ENCODE measurements at regions not wholly inside any gene's neighbourhood (a gene's known extent, or its start where the extent isn't known, plus 50 kb on each side); places are given as distances from the start of the nearest gene placed in this dataset.
"Not testable (repeated sequence)": the region's sequence is repeated elsewhere in the genome, so short reads cannot be mapped to it uniquely, and the experiment has no call there.

DNA sequence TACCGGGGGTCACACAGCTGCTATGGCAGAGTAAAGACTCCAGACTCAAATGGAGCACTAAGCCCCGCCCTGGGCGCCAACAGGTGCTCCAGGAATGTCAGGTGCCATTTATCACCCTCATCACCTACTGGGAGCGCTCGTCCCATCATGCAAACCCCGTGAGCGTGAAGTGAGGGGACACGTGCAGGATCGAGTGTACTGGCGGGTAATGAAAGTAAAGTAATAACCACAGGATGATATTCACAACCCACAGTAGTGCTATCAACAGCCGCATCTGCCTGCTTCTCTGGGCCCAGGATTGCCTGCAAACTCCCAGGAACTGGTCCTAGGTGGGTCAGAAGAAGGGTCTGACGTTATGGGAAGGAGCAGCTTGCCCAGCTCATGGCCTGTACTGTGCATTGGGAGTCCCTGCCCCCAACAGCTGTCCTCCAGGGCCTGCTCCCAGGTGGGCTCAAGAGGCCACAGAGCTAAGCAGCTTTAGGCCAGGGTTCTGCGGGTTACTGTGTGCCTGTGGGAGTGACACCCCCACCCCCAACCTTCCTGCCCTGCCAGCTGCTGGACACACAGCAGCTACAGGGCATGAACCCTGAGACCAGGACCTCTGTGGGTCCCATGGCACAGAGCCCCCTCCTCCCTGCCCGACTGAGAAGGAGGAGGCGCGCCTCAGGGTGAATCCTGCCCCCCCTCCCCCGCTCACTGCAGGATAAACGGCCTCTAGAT lies 120.5 kb upstream of the SULF2 start:
- DNase-seq = no peak

DNA sequence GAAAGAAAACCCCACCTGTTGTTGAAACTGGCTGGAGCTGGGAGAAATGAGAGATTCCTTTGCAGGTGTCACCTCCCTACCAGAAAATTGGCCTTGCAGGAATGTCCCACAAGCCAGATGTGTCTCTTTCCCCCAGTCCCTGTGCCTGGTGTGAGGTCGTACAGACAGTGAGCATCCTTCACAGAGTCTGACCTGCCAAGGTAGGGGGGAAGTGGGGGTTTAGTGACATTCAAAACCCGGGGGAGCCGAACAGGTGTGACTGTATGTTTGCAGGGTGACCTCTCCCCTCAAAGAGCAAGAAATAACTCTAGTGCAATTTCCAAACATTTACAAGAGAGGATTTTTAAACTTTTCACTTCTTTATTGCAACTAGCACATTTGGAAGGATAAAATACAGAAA lies 117.7 kb upstream of the SULF2 start:
- DNase-seq = not testable (repeated sequence)

DNA sequence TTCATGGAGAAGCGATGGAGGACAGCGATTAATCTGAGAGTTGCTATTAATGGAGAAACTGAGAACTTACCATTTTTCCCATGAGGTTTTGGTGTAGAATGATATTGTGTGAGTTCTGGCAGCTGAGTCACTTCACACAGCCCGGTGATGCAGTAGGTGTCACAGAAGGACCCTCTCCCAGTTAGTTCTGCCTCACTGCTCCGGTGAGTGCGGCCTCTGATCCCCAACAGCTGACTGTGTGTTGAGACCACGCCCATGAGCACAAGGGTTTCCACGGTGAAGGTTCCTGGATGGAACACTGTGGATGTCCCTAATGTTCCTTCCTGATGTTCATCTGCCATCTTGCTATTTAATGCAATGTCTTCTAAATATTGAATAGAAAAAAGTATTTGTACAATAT lies 114.0 kb upstream of the SULF2 start:
- not testable (repeated sequence) for DNase-seq

DNA sequence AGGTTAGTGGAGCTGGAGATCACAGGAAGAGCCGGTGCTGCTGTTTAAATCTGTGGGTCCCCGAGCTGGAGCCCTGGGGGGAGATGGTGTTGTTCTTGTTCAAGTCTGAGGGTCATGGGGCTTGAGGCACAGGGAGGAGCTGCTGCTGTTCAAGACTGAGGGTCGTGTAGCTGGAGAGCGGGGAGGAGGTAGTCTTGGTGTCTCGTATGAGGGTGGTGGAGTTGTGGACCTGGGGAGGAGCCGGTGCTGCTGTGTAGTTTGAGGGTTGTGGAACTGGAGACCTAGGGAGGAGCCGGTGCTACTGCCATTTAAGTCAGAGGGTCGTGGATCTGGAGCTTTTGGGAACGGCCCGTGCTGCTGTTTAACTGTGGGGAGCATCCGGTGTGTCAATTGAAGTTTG lies 112.2 kb upstream of the SULF2 start:
- DNase-seq = no peak

DNA sequence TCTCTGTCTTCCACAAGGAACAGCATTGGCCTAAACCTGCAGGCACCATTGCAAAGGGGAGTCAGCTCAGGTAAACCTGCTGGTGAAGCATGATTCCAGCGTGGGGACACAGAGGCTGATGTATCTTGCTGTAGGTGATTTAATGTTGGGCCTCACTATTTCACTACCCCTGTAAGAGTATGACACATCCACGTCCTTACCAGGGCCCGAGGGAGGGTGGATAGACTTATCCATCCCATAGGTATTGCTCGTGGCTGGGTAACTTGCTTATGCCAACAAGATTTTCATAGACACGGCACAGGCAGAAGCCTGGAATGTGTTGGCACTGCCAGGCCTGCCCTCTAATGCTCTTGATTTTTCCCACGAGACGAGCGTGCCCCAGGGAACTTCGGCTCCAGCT lies 107.4 kb upstream of the SULF2 start:
- DNase-seq = not testable (repeated sequence)

DNA sequence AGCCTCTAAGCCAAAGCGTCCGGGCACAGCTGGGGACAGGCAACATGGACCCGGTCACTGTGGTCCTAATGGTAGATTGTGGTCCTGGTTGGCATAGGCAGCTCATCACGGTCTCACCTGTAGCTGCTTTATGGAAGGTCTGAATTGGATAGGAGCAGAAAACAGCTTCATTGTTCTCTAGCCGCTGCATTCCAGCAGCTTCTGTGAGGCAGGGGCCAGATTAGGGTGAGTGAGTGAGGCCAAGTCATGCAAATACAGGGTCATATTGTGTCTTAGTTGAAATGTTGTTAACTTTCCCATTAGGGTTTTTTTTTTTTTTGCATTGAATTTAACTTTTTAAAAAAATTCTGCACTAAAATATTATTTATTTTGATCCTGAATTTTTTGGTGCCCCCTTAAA lies 105.4 kb upstream of the SULF2 start:
- not testable (repeated sequence) for DNase-seq

DNA sequence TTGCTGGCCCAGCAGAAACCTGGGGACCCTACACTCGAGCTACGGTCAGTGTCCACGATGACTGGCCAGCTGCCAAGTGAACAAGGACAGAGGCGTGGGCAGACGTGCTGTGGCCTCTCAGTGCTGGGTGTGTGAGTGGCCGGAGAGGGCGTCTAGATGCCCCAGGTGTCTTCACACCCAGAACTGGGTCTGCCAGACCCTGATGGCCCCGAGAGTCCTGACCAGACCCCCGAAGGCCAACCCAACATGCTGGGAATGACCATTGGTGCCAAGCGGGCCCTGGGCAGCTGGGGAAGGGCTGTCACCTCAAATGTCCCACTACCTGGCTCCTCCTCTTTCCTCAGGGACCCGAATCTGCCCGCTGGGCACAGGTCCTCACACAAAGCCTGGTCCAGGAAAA lies 104.5 kb upstream of the SULF2 start:
- DNase-seq = not testable (repeated sequence)

DNA sequence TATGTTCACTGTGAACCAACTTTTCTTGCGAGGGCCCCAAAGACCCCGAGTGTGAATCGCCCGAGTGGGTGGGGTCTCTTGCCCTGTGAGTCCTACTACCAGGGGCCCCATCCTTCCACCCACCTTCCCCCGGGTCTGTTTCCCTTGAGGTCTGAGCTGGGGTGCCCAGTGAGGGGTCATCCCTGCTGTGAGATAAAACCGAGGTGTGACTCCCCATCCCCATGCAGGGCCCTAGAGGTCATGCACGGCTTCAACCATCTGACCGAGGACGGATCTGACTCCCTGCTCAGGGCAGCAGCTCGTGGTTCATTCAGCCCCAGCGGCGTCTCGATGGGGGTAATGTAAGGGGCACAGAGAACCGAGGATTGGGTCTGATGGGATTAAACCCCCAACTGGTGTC lies 103.1 kb upstream of the SULF2 start:
- DNase-seq = no peak

DNA sequence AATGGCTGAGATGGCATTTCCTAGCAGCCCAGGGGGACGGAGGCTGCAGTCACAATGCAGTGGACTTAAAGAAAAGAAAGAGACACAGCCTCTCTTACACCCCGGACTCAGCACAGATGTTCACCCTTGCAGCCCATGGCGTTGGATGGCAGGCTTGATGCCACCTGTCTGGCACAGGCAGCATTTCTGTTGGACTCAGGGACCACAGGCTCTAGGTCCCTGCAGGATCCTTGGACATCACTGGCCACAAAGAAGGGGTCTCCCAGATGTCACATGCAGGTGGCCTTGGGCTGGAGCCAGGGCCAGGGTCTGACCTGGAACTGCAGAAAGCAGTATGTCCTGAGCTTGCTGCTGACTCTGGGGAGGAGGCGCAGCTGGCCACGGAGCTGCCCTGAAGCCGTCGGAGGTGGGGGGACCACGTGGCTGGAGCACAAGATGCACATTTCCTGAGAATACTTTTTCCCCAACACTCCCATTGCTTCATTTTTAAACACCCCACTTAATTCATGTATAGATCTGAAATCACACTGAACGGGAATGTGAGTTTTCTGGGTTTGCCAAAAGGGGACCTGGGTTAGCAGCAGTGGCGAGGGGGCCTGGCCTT lies 102.3 kb upstream of the SULF2 start:
- no peak for DNase-seq

DNA sequence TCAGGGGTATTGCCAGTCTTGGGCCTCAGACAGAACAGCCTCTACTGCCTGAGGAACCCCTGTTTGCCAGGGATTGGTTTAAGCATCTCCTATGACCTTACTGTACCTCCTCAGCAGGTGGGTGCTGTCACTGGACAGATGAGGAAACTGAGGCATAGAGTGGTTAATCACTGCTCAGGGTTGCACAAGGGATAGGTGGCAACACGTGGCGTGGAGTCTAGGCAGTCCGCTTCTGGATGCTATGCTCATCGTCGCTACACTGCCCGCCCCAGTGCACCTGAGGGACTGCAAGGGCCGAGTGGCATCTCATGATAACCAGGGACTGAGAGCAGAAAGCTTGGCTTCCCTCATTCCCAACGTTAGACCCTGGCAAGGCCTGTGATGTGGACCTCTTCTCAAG lies 101.8 kb upstream of the SULF2 start:
- DNase-seq = no peak

DNA sequence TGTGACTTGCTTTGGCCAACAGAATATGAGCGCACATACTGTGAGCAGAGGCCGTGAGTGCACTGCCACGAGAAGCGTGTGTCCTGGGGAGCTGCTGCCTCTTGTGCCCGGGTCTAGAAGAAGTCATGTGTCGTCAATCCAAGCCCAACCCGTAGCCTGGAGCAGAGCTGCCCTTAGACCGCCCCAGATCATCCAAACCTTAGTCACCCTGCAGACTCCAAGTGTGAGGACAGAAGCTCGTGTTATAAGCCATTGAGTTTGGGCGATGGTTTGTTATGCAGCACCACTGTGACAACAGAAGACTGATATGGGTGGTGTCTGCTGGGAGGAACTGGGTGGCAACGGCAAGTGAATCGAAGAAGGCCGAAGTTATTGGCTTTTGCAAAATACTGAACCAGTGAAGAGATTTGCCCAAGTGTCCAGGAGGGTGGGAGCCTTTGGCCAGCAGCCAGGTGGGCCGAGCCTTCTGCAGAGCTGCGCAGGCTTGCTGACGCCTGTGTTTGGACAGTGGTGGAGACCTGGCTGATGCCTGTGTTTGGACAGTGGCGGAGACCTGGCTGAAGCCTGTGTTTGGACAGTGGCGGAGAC lies 101.3 kb upstream of the SULF2 start:
- no peak for DNase-seq

DNA sequence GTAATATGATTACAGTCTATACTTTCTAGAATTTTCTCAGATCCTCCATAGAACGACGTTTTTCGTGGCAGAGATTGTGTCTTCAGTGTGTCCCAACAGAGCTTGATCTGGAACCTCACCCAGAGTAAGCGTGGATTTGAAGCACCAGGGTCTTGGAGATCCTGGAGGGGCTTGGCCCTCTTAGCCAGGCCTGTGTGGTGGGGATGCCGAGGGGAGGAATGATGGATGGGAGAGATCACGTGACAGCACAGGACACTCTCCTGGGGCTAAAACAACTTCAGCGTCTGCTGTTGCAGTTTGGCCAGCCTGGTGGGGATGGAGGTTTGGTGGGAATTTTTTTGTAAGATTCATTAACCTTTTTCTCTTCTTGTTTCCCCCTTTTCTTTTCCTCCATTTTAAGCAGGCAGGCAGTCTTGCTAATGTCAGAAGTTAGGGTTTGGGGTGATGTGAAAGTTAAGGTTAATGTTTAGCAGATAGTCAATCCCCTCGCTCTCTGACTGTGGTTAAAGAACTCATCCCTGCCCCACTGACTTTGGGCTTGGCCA lies 100.7 kb upstream of the SULF2 start:
- DNase-seq = no peak

DNA sequence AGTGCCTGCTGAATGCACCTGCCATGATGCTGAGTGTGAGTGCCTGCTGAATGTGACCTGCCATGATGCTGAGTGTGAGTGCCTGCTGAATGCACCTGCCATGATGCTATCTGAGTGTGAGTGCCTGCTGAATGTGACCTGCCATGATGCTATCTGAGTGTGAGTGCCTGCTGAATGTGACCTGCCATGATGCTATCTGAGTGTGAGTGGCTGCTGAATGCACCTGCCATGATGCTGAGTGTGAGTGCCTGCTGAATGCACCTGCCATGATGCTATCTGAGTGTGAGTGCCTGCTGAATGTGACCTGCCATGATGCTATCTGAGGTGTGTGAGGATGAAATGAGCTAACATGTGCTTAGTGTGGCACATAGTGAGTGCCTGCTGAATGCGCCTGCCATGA lies 98.7 kb upstream of the SULF2 start:
- DNase-seq = not testable (repeated sequence)

DNA sequence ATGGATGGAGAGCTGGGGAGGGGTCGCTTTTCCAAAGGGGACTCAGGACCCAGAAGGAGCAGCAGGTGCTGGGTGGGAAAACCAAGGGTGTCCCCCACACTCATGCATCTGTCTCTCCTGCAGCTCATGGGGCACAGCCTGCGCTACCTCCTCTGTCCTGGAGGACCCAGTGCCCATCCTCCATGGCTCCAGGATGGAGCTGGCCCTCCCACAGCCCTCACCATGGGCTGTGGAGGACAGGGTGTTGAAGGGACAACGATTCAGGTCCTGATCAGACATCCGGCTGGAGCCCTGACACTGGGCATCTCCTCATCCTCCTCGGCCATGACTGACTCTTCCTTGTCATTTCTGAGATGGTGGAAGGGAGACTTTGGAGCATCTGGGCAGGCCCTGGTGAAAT lies 97.9 kb upstream of the SULF2 start:
- DNase-seq = no peak

DNA sequence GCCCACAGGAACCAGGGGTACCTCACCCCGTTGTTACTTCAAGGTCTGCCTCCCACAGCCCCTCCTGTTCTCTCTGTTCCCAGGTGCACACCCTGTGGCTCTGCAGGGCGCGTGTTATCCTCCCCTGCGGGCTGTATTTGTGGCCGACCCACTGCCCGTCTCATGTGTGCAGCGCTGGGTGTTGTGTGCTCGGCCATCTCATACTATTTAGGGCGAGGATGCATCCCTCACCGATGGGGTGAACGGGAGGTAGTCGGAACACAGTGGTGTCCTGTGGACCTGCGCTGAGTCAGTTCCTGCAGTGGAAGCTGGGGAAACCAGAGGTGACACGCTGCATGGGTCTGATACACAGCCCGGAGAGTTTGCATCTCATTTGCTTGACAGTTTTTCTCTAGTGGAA lies 94.5 kb upstream of the SULF2 start:
- no peak for DNase-seq

DNA sequence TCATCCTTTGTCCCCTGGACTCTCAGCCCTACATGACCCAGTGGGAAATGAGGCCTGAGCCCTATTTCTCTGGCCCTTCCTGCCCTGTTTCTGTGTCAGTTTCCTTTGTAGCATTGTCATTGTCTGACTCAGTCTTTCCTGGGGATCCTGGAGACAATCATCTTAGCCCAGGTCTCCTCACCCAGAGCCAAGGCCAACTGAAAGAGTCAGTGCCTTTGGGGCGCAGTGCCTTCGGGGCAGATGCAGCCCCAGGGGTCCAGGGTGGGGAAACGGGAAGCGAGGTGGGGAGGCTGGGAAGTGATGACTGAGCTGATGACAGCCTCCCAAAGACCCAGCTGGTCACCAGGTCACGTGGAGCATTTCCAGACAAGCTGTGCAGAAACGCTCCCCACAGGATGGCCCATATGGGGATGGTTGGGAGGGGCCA lies 93.3 kb upstream of the SULF2 start:
- no peak for DNase-seq

DNA sequence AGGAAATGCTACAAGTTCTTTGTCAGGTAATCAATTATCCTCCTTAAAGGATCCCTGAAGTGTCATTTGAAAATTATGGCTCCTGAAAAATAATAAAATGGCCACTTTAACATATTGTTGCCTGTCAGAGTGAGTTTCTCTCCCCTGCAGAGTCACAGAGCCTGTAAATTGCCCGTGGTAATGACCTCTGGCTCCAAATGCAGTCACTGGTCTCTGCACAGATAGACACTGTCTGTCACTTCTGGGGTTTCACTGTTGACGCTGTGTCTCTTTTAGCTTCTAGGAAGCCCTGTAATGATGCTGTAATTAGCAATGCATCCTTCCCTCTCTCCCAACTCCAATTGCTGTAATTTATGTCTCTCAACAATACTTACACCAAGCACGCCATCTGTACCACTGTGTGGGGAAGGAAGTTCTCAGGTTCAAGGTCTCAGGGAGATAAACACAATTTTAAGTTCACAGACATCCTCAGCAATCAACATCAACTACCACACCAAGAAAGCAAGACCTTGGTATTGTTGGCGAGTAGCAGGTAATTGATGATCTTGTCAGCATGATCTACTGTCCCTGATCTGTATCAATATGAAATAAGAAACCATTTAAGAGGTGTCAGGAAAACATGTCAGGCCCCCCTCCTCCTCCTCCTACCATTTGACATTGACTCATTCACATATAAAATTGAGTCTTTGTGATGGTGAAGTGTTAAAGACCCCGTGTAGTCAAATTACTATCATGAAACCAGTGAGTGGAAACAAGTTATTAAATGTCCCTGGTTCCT lies 91.2 kb upstream of the SULF2 start:
- DNase-seq = no peak

DNA sequence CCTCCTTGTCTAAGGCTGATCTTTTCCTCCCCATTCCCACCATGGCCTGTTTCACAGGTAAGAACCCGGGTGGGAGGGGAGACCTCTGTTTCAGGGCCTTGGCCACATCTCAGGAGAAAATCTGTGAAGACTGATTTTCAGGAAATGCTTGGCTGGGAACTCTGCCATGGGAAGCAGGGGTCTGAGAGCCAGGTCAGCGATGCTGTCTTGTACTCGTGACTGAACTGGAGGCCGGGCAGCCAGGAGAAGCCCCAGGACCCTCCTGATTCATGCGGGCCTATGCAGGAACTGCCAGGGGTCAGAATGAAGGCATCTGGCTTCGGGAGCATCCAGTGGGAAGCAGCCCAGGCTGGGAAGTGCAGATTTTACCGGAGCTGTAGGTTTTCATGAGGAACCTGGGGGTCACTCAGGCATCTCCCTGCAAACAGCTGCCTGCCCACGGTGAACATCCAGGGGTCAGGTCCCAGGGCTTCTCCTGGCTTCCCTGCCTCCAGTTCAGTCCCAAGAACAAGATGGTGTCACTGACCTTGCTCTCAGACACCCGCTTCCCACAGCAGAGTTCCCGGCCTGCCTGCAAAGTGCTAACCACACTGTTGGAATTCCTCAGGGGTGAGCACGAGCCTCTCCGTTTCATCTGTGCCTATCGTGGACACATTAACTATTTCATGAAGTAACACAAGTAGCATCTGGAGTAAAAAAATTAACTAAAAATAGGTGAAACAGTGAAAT lies 90.2 kb upstream of the SULF2 start:
- no peak for DNase-seq

DNA sequence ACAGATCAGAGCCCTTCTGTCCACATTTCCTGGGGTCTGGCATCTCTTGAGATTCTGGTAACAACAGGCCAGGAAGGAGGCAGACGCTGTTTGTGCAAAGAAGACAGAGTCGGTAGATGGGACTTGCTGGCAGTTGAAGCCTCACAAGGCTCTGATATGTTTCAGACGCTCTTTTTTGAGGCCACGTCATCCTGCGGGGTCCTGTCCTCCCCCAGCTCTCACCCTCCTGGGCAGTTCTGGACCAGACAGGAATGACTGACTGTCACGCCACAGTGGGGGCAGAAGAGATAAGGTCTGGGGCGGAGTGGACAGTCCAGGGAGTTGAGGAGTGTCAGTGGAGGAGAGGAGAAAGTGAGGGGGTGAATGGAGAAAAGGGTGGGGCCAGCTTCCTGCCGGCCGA lies 87.1 kb upstream of the SULF2 start:
- no peak for DNase-seq

DNA sequence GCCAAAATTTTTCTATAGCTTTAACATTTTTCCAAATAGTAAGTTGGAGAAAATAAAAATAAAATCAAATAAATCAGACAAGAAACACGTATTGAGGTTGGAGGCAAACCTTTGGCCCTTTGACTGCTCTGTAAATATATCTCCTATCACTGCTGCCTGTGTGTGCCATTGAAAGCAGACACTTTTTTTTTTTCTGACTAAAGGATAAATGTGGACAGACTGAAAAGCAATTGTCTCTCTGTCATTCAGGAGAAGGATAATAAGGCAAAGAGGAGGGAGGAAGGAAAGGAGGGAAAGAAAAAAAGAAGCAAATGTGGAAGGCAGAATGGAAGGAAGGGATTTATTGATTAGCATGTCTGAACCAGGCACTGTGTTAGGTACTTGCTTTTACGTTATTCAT lies 85.2 kb upstream of the SULF2 start:
- DNase-seq = no peak

DNA sequence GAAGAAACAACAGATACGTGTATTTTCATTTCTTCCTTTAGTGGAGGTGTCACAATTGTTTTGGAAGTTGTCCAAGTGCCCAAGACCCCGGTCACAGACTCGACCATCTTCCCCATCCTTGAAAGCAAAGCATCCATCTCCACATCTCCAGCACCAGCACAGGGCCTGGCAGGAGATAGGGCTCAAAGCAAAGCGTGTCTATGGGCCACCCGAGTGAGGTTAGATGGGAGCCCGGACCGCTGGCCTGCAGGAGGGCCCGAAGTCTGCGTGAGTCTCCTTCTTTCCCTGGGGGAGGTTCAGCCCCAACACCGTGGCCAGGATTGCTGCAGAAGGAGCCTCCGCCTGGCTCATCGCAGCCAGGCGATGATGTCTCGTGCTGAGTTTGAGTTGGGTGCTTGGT lies 83.5 kb upstream of the SULF2 start:
- DNase-seq = no peak

DNA sequence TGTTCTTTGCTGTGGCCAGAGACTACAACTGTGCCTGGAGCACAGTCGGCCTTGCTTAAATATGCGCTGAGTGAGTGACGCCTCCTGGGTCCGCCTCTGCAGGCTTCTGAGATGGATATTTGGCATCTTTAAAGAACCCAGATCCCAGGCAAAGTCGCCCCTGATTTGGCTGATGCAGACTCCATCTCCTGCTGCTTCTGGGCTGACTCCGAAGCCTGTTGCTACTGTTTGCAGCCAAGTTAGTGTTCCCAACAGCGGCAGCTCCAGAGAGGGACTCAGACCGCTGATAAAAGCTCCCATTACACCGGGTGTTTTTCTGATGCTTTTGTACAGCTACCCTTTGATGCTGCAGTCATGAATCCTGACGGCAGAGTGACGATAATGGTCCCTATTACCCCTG lies 83.0 kb upstream of the SULF2 start:
- no peak for DNase-seq

DNA sequence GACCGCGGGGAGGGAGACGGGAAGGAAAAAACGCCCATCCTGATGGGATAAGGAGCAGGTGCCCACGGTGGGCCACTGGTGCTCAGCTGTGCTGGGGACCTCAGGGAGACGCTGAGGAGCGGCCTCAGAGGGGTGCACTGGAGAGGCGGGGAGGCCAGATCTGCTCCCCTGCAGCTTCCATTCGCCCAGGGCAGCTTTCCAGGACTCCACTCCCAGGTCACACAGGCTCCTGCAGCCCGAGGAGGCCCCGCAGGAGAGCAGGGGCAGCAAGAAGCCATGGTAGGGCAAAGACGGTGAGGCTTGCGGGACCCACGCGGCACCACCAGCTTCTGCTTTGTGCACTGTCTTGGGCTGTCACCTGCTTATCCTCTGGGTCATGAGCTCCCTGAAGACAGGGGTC lies 82.5 kb upstream of the SULF2 start:
- DNase-seq = no peak
